K562 (cell line): ENCODE measurements at regions not wholly inside any gene's neighbourhood (a gene's known extent, or its start where the extent isn't known, plus 50 kb on each side); places are given as distances from the start of the nearest gene placed in this dataset.

ENCODE experiments used
- BCL6 ChIP-seq: fragments of 250-450 bp; sonication (Bioruptor Pico); IDR thresholded peaks from 2 replicates; pipeline ENCODE4 v1.4.0; 2020
- BRCA1 ChIP-seq, 2 experiments: fragments of 450-650 bp in 1 of 2; sonication (generic) in 1 of 2; formaldehyde crosslinking in 1 of 2; IDR thresholded peaks; 2 replicates each; pipeline versions ENCODE4 v1.5.0 to v1.6.1; 2017 to 2020; ENCODE audit warnings: mild to moderate bottlenecking in 1 of 2, missing genetic modification reagents in 1 of 2
- CTBP1 ChIP-seq: fragments of 450-650 bp; IDR thresholded peaks from 2 replicates; pipeline ENCODE4 v1.6.1; 2016; ENCODE audit warnings: borderline replicate concordance
- DMBX1 ChIP-seq: fragments of 250-450 bp; sonication (Bioruptor Pico); IDR thresholded peaks from 2 replicates; pipeline ENCODE4 v1.8.0; 2022; ENCODE audit warnings: inconsistent platforms, mild to moderate bottlenecking, moderate library complexity, borderline replicate concordance
- EP300 ChIP-seq: IDR thresholded peaks from 2 replicates; pipeline ENCODE4 v1.6.1; 2012; ENCODE audit warnings: low read length, improper control_type of control experiment
- FOXM1 ChIP-seq, 2 experiments: fragments of 450-650 bp in 1 of 2; sonication (generic) in 1 of 2; formaldehyde crosslinking in 1 of 2; IDR thresholded peaks; 2 replicates each; pipeline versions ENCODE4 v1.6.1 to v1.9.0; 2017 to 2022; ENCODE audit warnings: low read depth in 2 of 2, mild to moderate bottlenecking in 2 of 2, missing genetic modification reagents in 1 of 2, moderate library complexity in 1 of 2
- GTF2E2 ChIP-seq: fragments of 200-800 bp; sonication (Bioruptor generic); IDR thresholded peaks from 2 replicates; pipeline ENCODE4 v1.6.1; 2016; ENCODE audit warnings: missing genetic modification characterization, missing compliant biosample characterization
- HDAC1 ChIP-seq, 2 experiments: fragments of 450-650 bp; IDR thresholded peaks; 2 replicates each; pipeline ENCODE4 v1.6.1; 2016 to 2017; ENCODE audit warnings: inconsistent platforms in 1 of 2, mild to moderate bottlenecking in 1 of 2, moderate library complexity in 1 of 2
- NBN ChIP-seq: fragments of 450-650 bp; IDR thresholded peaks from 2 replicates; pipeline ENCODE4 v1.6.1; 2016; ENCODE audit warnings: low read depth, mild to moderate bottlenecking
- NR2C1 ChIP-seq, 2 experiments: fragments of 450-650 bp; IDR thresholded peaks; 2 replicates each; pipeline ENCODE4 v1.6.1; 2017; ENCODE audit warnings: mild to moderate bottlenecking in 2 of 2, antibody characterized with exemption in 1 of 2, inconsistent platforms in 1 of 2, missing compliant biosample characterization in 1 of 2, missing genetic modification characterization in 1 of 2
- POLR2AphosphoS2 ChIP-seq: IDR thresholded peaks from 2 replicates; pipeline ENCODE4 v1.6.1; 2012; ENCODE audit warnings: low read length, improper control_type of control experiment
- POLR3G ChIP-seq: IDR thresholded peaks from 2 replicates; pipeline ENCODE4 v1.6.1; 2011; ENCODE audit not compliant: insufficient read length, insufficient replicate concordance; ENCODE audit errors: extremely low read depth
- RBBP5 ChIP-seq: fragments of 200-600 bp; sonication (generic); IDR thresholded peaks from 2 replicates; pipeline ENCODE4 v1.6.1; 2012; ENCODE audit warnings: borderline replicate concordance, mild to moderate bottlenecking, low read length, control low read depth, inconsistent platforms; ENCODE audit not compliant: insufficient read depth, poor library complexity, severe bottlenecking
- RCOR1 ChIP-seq, 2 experiments: IDR thresholded peaks; 2 replicates each; pipeline ENCODE4 v1.6.1; 2012; ENCODE audit warnings: low read depth in 2 of 2, low read length in 2 of 2, borderline replicate concordance in 1 of 2, improper control_type of control experiment in 1 of 2
- RNF2 ChIP-seq: sonication (generic); IDR thresholded peaks from 2 replicates; pipeline ENCODE4 v1.6.1; 2016
- SRSF7 ChIP-seq: fragments of 200-400 bp; formaldehyde crosslinking; optimal IDR thresholded peaks from 2 replicates; pipeline ENCODE3; 2017; ENCODE audit warnings: mild to moderate bottlenecking, low read depth, low read length
- XRCC3 ChIP-seq: fragments of 450-650 bp; IDR thresholded peaks from 2 replicates; pipeline ENCODE4 v1.6.1; 2017; ENCODE audit warnings: mild to moderate bottlenecking, moderate library complexity
- YY1 ChIP-seq, 3 experiments: IDR thresholded peaks; 2 replicates each; pipeline ENCODE4 v1.6.1; 2011; ENCODE audit warnings: low read length in 2 of 3, mild to moderate bottlenecking in 2 of 3, moderate library complexity in 2 of 3, borderline replicate concordance in 1 of 3, control low read depth in 1 of 3, low read depth in 1 of 3; ENCODE audit not compliant: insufficient read depth in 3 of 3, insufficient replicate concordance in 2 of 3, control insufficient read depth in 1 of 3, insufficient read length in 1 of 3; ENCODE audit errors: extremely low read depth in 1 of 3
- ZNF134 ChIP-seq: fragments of 250-450 bp; sonication (Bioruptor Pico); conservative IDR thresholded peaks from 2 replicates; pipeline ENCODE4 v1.4.0; 2020
- ZNF253 ChIP-seq: fragments of 250-450 bp; sonication (Bioruptor Pico); conservative IDR thresholded peaks from 2 replicates; pipeline ENCODE4 v1.6.1; 2021; ENCODE audit warnings: mild to moderate bottlenecking
- ZNF408 ChIP-seq: fragments of 250-450 bp; sonication (Bioruptor Pico); IDR thresholded peaks from 2 replicates; pipeline ENCODE4 v1.4.0; 2020; ENCODE audit warnings: low read depth, mild to moderate bottlenecking, moderate library complexity
- ZNF444 ChIP-seq: fragments of 250-450 bp; sonication (Bioruptor Pico); IDR thresholded peaks from 2 replicates; pipeline ENCODE4 v1.4.0; 2020; ENCODE audit warnings: mild to moderate bottlenecking, moderate library complexity
- ZNF79 ChIP-seq: fragments of 250-450 bp; sonication (Bioruptor Pico); IDR thresholded peaks from 2 replicates; pipeline ENCODE4 v1.4.0; 2020; ENCODE audit warnings: low read depth, mild to moderate bottlenecking, moderate library complexity
- ZSCAN32 ChIP-seq: fragments of 450-650 bp; formaldehyde crosslinking; IDR thresholded peaks from 2 replicates; pipeline ENCODE4 v1.4.0; 2020; ENCODE audit warnings: mild to moderate bottlenecking, moderate library complexity
- TF ChIP-seq, protein P1 (sequence below): fragments of 250-450 bp; sonication (Bioruptor Pico); IDR thresholded peaks from 2 replicates; pipeline ENCODE4 v1.4.0; 2020
- TF ChIP-seq, protein P2 (sequence below), 2 experiments: fragments of 450-650 bp; conservative IDR thresholded peaks; 2 replicates each; pipeline ENCODE4 v1.6.1; 2017; ENCODE audit warnings: mild to moderate bottlenecking in 2 of 2, moderate library complexity in 2 of 2

- TF ChIP-seq NBN (peak; percentile 81; the same call in 1 of the 2 replicates), ZSCAN32 (CRISPR knock-in tag) (peak; percentile 96), HDAC1 (IDR thresholded peaks at IDR 0.05) (peak in 1 of 2 experiments; percentile 69; a peak in 2 of 4 replicates), POLR2AphosphoS2 (no peak), RNF2 (peak; percentile 72), FOXM1 (IDR thresholded peaks at IDR 0.05; ENCODE audit: low read depth) (peak; percentile 76), FOXM1 (CRISPR knock-in tag; IDR thresholded peaks at IDR 0.05; ENCODE audit: low read depth) (no peak), GTF2E2 (tag) (peak; percentile 69; the same call in 1 of the 2 replicates), ZNF134 (CRISPR knock-in tag) (no peak), ZNF408 (CRISPR knock-in tag) (no peak), BCL6 (CRISPR knock-in tag) (no peak), NR2C1 (IDR thresholded peaks at IDR 0.05) (0 out of 2 replicates have a peak, but pooled peaks have one; percentile 18), NR2C1 (tag; IDR thresholded peaks at IDR 0.05) (peak; percentile 62), ZNF79 (CRISPR knock-in tag) (no peak), YY1 (IDR thresholded peaks at IDR 0.05; ENCODE audit: borderline replicate concordance in 1 of 3, control insufficient read depth in 1 of 3, extremely low read depth in 1 of 3, insufficient read depth in 3 of 3, insufficient read length in 1 of 3, insufficient replicate concordance in 2 of 3, low read depth in 1 of 3, low read length in 2 of 3) (no peak), BRCA1 (IDR thresholded peaks at IDR 0.05) (no peak), BRCA1 (CRISPR knock-in tag; IDR thresholded peaks at IDR 0.05) (no peak), RCOR1 (IDR thresholded peaks at IDR 0.05; ENCODE audit: borderline replicate concordance in 1 of 2, low read depth in 2 of 2, low read length in 2 of 2) (peak in 1 of 2 experiments; percentile 92; a peak in 2 of 4 replicates), POLR3G (no peak), EP300 (peak; percentile 96), SRSF7 (no peak), CTBP1 (peak; percentile 81), ZNF444 (CRISPR knock-in tag) (no peak), XRCC3 (no peak), DMBX1 (CRISPR knock-in tag) (0 out of 2 replicates have a peak, but pooled peaks have one; percentile 30), RBBP5 (no peak), ZNF253 (CRISPR knock-in tag) (no peak)
- TF ChIP-seq, protein P1, sequence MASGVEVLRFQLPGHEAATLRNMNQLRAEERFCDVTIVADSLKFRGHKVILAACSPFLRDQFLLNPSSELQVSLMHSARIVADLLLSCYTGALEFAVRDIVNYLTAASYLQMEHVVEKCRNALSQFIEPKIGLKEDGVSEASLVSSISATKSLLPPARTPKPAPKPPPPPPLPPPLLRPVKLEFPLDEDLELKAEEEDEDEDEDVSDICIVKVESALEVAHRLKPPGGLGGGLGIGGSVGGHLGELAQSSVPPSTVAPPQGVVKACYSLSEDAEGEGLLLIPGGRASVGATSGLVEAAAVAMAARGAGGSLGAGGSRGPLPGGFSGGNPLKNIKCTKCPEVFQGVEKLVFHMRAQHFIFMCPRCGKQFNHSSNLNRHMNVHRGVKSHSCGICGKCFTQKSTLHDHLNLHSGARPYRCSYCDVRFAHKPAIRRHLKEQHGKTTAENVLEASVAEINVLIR (CRISPR knock-in tag): no peak
- TF ChIP-seq, protein P2, sequence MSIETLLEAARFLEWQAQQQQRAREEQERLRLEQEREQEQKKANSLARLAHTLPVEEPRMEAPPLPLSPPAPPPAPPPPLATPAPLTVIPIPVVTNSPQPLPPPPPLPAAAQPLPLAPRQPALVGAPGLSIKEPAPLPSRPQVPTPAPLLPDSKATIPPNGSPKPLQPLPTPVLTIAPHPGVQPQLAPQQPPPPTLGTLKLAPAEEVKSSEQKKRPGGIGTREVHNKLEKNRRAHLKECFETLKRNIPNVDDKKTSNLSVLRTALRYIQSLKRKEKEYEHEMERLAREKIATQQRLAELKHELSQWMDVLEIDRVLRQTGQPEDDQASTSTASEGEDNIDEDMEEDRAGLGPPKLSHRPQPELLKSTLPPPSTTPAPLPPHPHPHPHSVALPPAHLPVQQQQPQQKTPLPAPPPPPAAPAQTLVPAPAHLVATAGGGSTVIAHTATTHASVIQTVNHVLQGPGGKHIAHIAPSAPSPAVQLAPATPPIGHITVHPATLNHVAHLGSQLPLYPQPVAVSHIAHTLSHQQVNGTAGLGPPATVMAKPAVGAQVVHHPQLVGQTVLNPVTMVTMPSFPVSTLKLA (conservative IDR thresholded peaks at IDR 0.05): peak; percentile 13 to 59; a peak in 3 of 4 replicates
These were observed 57.9 kb upstream of the SLC38A2 start (continued) for GRCh38 chr12:46430340-46430948.
